K562 (cell line): ENCODE measurements at regions not wholly inside any gene's neighbourhood (a gene's known extent, or its start where the extent isn't known, plus 50 kb on each side); places are given as distances from the start of the nearest gene placed in this dataset.
A peak's percentile ranks its signal among the peaks of the same experiment; 100 is the strongest.

Experiments
- BDP1 ChIP-seq: IDR thresholded peaks from 3 replicates; pipeline ENCODE4 v1.6.1; 2011; ENCODE audit not compliant: insufficient read length, insufficient read depth
- CHD4 ChIP-seq: fragments of 200-600 bp; sonication (generic); IDR thresholded peaks from 3 replicates; pipeline ENCODE4 v1.6.1; 2012; ENCODE audit warnings: low read depth, mild to moderate bottlenecking, mixed read lengths, low read length, inconsistent platforms; ENCODE audit not compliant: insufficient read depth, insufficient replicate concordance, poor library complexity, severe bottlenecking
- CREBBP ChIP-seq: IDR thresholded peaks from one replicate; pipeline ENCODE4 v1.6.1; 2012; ENCODE audit warnings: low read depth, mild to moderate bottlenecking, control low read depth, inconsistent platforms, low read length
- CTBP1 ChIP-seq: fragments of 450-650 bp; IDR thresholded peaks from 2 replicates; pipeline ENCODE4 v1.6.1; 2016; ENCODE audit warnings: borderline replicate concordance
- ELK1 ChIP-seq: sonication (generic); formaldehyde crosslinking; IDR thresholded peaks from 2 replicates; pipeline ENCODE4 v1.8.1; 2022; ENCODE audit warnings: missing genetic modification reagents
- HMGXB4 ChIP-seq: sonication (generic); formaldehyde crosslinking; IDR thresholded peaks from 2 replicates; pipeline ENCODE4 v1.8.1; 2023; ENCODE audit warnings: mild to moderate bottlenecking, missing genetic modification reagents
- IRF9 ChIP-seq: fragments of 450-650 bp; IDR thresholded peaks from 2 replicates; pipeline ENCODE4 v1.6.1; 2016; ENCODE audit warnings: missing biosample characterization, missing genetic modification characterization
- JUN ChIP-seq, 2 experiments: sonication (generic) in 1 of 2; formaldehyde crosslinking in 1 of 2; IDR thresholded peaks; 2 replicates each; pipeline versions ENCODE4 v1.6.1 to v1.8.0; 2012 to 2022; ENCODE audit warnings: borderline replicate concordance in 2 of 2, mild to moderate bottlenecking in 2 of 2, improper control_type of control experiment in 1 of 2, low read depth in 1 of 2, low read length in 1 of 2, missing genetic modification reagents in 1 of 2
- MBD2 ChIP-seq: sonication (generic); IDR thresholded peaks from 2 replicates; pipeline ENCODE4 v1.6.1; 2016; ENCODE audit warnings: low read depth, borderline replicate concordance
- NCOA6 ChIP-seq: fragments of 450-650 bp; IDR thresholded peaks from 2 replicates; pipeline ENCODE4 v1.6.1; 2017; ENCODE audit warnings: mild to moderate bottlenecking
- NFE2 ChIP-seq: IDR thresholded peaks from 2 replicates; pipeline ENCODE4 v1.6.1; 2014; ENCODE audit warnings: antibody characterized with exemption, low read depth
- POLR2G ChIP-seq: fragments of 200-400 bp; formaldehyde crosslinking; IDR thresholded peaks from 2 replicates; pipeline ENCODE4 v1.6.1; 2017; ENCODE audit warnings: low read depth, mild to moderate bottlenecking, antibody characterized with exemption, low read length, moderate library complexity
- RAD51 ChIP-seq: fragments of 450-650 bp; IDR thresholded peaks from 2 replicates; pipeline ENCODE4 v1.7.1; 2016; ENCODE audit warnings: low read depth, mild to moderate bottlenecking, borderline replicate concordance
- RBM14 ChIP-seq: fragments of 200-400 bp; formaldehyde crosslinking; IDR thresholded peaks from 2 replicates; pipeline ENCODE4 v1.6.1; 2018; ENCODE audit warnings: low read depth, mild to moderate bottlenecking, low read length, moderate library complexity, borderline replicate concordance; ENCODE audit not compliant: insufficient read depth
- SIN3B ChIP-seq: fragments of 450-650 bp; IDR thresholded peaks from 2 replicates; pipeline ENCODE4 v1.6.1; 2017; ENCODE audit warnings: low read depth, mild to moderate bottlenecking, moderate library complexity
- SMAD1 ChIP-seq: fragments of 150-350 bp; IDR thresholded peaks from 2 replicates; pipeline ENCODE4 v1.6.1; 2014; ENCODE audit warnings: low read length, low read depth; ENCODE audit not compliant: partially characterized antibody
- ZBTB33 ChIP-seq: sonication (generic); formaldehyde crosslinking; IDR thresholded peaks from 2 replicates; pipeline ENCODE4 v1.8.1; 2023; ENCODE audit warnings: mild to moderate bottlenecking, missing genetic modification reagents
- ZFP36 ChIP-seq: fragments of 150-350 bp; IDR thresholded peaks from 2 replicates; pipeline ENCODE4 v1.6.1; 2018; ENCODE audit warnings: low read length, low read depth; ENCODE audit not compliant: partially characterized antibody
- ZNF512 ChIP-seq: IDR thresholded peaks from 2 replicates; pipeline ENCODE4 v1.6.1; 2016; ENCODE audit warnings: missing genetic modification characterization, missing compliant biosample characterization
- ZNF586 ChIP-seq: fragments of 450-650 bp; formaldehyde crosslinking; conservative IDR thresholded peaks from 2 replicates; pipeline ENCODE4 v1.4.0; 2020; ENCODE audit warnings: mild to moderate bottlenecking, moderate library complexity
- ZNF668 ChIP-seq: fragments of 250-450 bp; sonication (Bioruptor Pico); IDR thresholded peaks from 2 replicates; pipeline ENCODE4 v1.8.0; 2022; ENCODE audit warnings: mild to moderate bottlenecking, inconsistent platforms

GRCh38 chr21:35106246-35106835 lies 57.2 kb upstream of the RUNX1 start (continued):
- TF ChIP-seq BDP1, result no peak
- no peak for TF ChIP-seq CHD4
- no peak for TF ChIP-seq ZNF512 (tag)
- TF ChIP-seq ZNF668 (CRISPR knock-in tag), result no peak
- no peak for TF ChIP-seq RBM14
- peak; percentile 75; the same call in 1 of the 2 replicates for TF ChIP-seq MBD2
- TF ChIP-seq NCOA6, result peak; percentile 44; the same call in 1 of the 2 replicates
- peak; percentile 61 for TF ChIP-seq SMAD1
- TF ChIP-seq NFE2, result peak; percentile 43; the same call in 1 of the 2 replicates
- TF ChIP-seq SIN3B, result no peak; the same call in 1 of the 2 replicates
- peak; percentile 54 for TF ChIP-seq POLR2G
- peak; percentile 75; the same call in 1 of the 2 replicates for TF ChIP-seq CTBP1
- TF ChIP-seq ZFP36, result peak; percentile 43
- no peak for TF ChIP-seq JUN (IDR thresholded peaks at IDR 0.05; ENCODE audit: borderline replicate concordance, low read depth, low read length)
- no peak for TF ChIP-seq JUN (CRISPR knock-in tag; IDR thresholded peaks at IDR 0.05; ENCODE audit: borderline replicate concordance)
- peak; percentile 62 for TF ChIP-seq ZBTB33 (CRISPR knock-in tag)
- no peak for TF ChIP-seq ELK1 (CRISPR knock-in tag)
- peak; percentile 73 for TF ChIP-seq RAD51
- TF ChIP-seq CREBBP, result no peak
- TF ChIP-seq ZNF586 (CRISPR knock-in tag), result no peak
- TF ChIP-seq IRF9 (tag), result no peak
- no peak for TF ChIP-seq HMGXB4 (CRISPR knock-in tag)
